Tibial nerve (tissue), 4 donors: ENCODE measurements at regions not wholly inside any gene's neighbourhood (a gene's known extent, or its start where the extent isn't known, plus 50 kb on each side); places are given as distances from the start of the nearest gene placed in this dataset.

Experiments
- EP300 ChIP-seq, 2 donors: sonication (generic); formaldehyde crosslinking; IDR thresholded peaks; one replicate each; pipeline ENCODE4 v1.6.1; 2017; ENCODE audit warnings: antibody characterized with exemption in 2 of 2, mild to moderate bottlenecking in 1 of 2
- POLR2A ChIP-seq, 2 donors: fragments of 450-650 bp; IDR thresholded peaks; one replicate each; pipeline ENCODE4 v1.6.1; 2017; ENCODE audit warnings: antibody characterized with exemption in 2 of 2, mild to moderate bottlenecking in 2 of 2, moderate library complexity in 2 of 2
- TF ChIP-seq, protein P1 (sequence below), 5 experiments: fragments of 200-600 bp in 3 of 5; fragments of 450-650 bp in 2 of 5; sonication (generic) in 3 of 5; IDR thresholded peaks; one replicate each; pipeline ENCODE4 v1.5.1; 2016 to 2019; ENCODE audit warnings: antibody characterized with exemption in 5 of 5, mild to moderate bottlenecking in 3 of 5, moderate library complexity in 2 of 5

DNA sequence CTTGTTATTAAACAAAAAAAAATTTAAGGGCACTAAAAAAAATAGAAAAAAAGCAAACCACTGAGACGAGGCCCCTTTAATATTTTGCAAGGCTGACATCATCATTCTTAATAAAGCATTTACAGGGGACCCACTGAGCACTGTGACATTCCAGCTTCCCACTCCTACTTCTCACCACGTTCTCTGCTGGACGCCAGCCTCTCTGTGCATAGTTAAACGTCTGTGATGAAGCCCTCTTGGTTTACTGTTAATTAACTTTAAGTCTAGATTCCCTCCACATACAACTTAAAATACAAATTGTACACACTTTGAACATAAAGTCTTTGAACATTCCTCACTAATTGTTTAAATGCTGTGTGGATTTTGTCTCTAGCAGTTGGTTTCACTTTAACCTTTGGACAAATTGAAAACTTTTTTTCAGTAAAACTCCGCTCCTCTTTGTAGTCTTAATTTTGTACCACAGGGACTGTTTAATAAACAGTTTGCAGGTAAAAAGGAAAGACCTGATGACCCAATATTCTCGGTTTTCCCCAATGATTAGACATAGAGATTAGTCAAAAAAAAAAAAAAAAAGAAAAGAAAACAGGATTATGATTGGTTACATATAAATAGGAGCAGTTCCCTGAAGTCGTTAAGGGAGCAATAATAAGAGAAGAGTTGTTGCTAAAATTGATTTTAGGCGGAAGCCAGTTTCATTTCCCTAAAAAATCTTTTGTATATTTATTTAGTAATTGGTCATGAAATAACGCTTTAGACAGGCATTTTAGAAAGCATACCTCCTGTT, 219.8 kb downstream of the MZT1 start:
- TF ChIP-seq, protein P1, sequence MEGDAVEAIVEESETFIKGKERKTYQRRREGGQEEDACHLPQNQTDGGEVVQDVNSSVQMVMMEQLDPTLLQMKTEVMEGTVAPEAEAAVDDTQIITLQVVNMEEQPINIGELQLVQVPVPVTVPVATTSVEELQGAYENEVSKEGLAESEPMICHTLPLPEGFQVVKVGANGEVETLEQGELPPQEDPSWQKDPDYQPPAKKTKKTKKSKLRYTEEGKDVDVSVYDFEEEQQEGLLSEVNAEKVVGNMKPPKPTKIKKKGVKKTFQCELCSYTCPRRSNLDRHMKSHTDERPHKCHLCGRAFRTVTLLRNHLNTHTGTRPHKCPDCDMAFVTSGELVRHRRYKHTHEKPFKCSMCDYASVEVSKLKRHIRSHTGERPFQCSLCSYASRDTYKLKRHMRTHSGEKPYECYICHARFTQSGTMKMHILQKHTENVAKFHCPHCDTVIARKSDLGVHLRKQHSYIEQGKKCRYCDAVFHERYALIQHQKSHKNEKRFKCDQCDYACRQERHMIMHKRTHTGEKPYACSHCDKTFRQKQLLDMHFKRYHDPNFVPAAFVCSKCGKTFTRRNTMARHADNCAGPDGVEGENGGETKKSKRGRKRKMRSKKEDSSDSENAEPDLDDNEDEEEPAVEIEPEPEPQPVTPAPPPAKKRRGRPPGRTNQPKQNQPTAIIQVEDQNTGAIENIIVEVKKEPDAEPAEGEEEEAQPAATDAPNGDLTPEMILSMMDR (IDR thresholded peaks at IDR 0.05) = no peak
- TF ChIP-seq EP300 (IDR thresholded peaks at IDR 0.05) = no peak
- no peak for TF ChIP-seq POLR2A (IDR thresholded peaks at IDR 0.05)
